ENCODE measurements at regions not wholly inside any gene's neighbourhood (a gene's known extent, or its start where the extent isn't known, plus 50 kb on each side); places are given as distances from the start of the nearest gene placed in this dataset.
A peak's percentile ranks its signal among the peaks of the same experiment; 100 is the strongest.
"Not testable (repeated sequence)": the region's sequence is repeated elsewhere in the genome, so short reads cannot be mapped to it uniquely, and the experiment has no call there.

GRCh38 chr12:131600160-131600532 lies 110.7 kb upstream of the SFSWAP start:
- DNase-seq (ENCODE audit: low read depth in 2 of 2): no peak

- not testable (repeated sequence) for DNase-seq (ENCODE audit: low read depth in 2 of 2)
Observed at GRCh38 chr12:131601499-131601898, 109.4 kb upstream of the SFSWAP start.

- no peak for DNase-seq (ENCODE audit: low read depth in 2 of 2)
Observed at GRCh38 chr12:131603106-131603938, 107.6 kb upstream of the SFSWAP start.

- no peak for DNase-seq (ENCODE audit: low read depth in 2 of 2)
Observed at GRCh38 chr12:131603939-131604795, 106.7 kb upstream of the SFSWAP start.

- no peak for DNase-seq (ENCODE audit: low read depth in 2 of 2)
Observed at GRCh38 chr12:131604859-131605258, 106.0 kb upstream of the SFSWAP start.

GRCh38 chr12:131605304-131605829 lies 105.5 kb upstream of the SFSWAP start:
- no peak for DNase-seq (ENCODE audit: low read depth in 2 of 2)

- DNase-seq (ENCODE audit: low read depth in 2 of 2): no peak
Observed at GRCh38 chr12:131606218-131606901, 104.5 kb upstream of the SFSWAP start.

- no peak for DNase-seq (ENCODE audit: low read depth in 2 of 2)
Observed at GRCh38 chr12:131607658-131608447, 103.0 kb upstream of the SFSWAP start.

GRCh38 chr12:131608740-131609690 lies 101.9 kb upstream of the SFSWAP start:
- DNase-seq (ENCODE audit: low read depth in 2 of 2): peak; percentile 14 to 44

GRCh38 chr12:131609762-131610161 lies 101.1 kb upstream of the SFSWAP start:
- DNase-seq (ENCODE audit: low read depth in 2 of 2): no peak

- no peak for DNase-seq (ENCODE audit: low read depth in 2 of 2)
Observed at GRCh38 chr12:131610181-131610580, 100.7 kb upstream of the SFSWAP start.

- no peak for DNase-seq (ENCODE audit: low read depth in 2 of 2)
Observed at GRCh38 chr12:131610891-131611290, 100.0 kb upstream of the SFSWAP start.

- DNase-seq (ENCODE audit: low read depth in 2 of 2): no peak
Observed at GRCh38 chr12:131611416-131612091, 99.3 kb upstream of the SFSWAP start.

- no peak for DNase-seq (ENCODE audit: low read depth in 2 of 2)
Observed at GRCh38 chr12:131612092-131612755, 98.7 kb upstream of the SFSWAP start.

- no peak for DNase-seq (ENCODE audit: low read depth in 2 of 2)
Observed at GRCh38 chr12:131613186-131613585, 97.7 kb upstream of the SFSWAP start.

- DNase-seq (ENCODE audit: low read depth in 2 of 2): no peak
Observed at GRCh38 chr12:131613678-131614077, 97.2 kb upstream of the SFSWAP start.

GRCh38 chr12:131615326-131616042 lies 95.4 kb upstream of the SFSWAP start:
- no peak for DNase-seq (ENCODE audit: low read depth in 2 of 2)

- DNase-seq (ENCODE audit: low read depth in 2 of 2): no peak
Observed at GRCh38 chr12:131616043-131616700, 94.7 kb upstream of the SFSWAP start.
